BJ (cell line): ENCODE measurements at regions not wholly inside any gene's neighbourhood (a gene's known extent, or its start where the extent isn't known, plus 50 kb on each side); places are given as distances from the start of the nearest gene placed in this dataset.

Experiments used
- CTCF ChIA-PET: fragments of 350-600 bp; formaldehyde crosslinking; extraction: SDS; loops from one replicate; lab custom pipeline; 2021; ENCODE audit warnings: antibody characterized with exemption, inconsistent platforms; lab: Yijun Ruan, JAX
- POLR2A ChIA-PET: fragments of 300-600 bp; sonication (Branson Sonifier 250); formaldehyde crosslinking; extraction: SDS; loops from one replicate; lab custom pipeline; 2021; ENCODE audit warnings: antibody characterized with exemption; lab: Charles Lee
- DNase-seq: peaks from one replicate; pipeline ENCODE4 v3.0.0-alpha.2; 2011; ENCODE audit warnings: low read depth
- H3K27me3 ChIP-seq: 2 replicates; pipeline ENCODE4 v1.6.0; 2011; ENCODE audit warnings: low read length; ENCODE audit not compliant: control insufficient read depth, insufficient read depth
- H3K36me3 ChIP-seq: 2 replicates; pipeline ENCODE4 v1.5.1; 2011; ENCODE audit warnings: low read length; ENCODE audit not compliant: control insufficient read depth, insufficient read depth
- H3K4me3 ChIP-seq: 2 replicates; pipeline ENCODE4 v1.5.1; 2011; ENCODE audit warnings: low read depth, mild to moderate bottlenecking, control low read depth, low read length
- TF ChIP-seq, protein P1 (sequence below): IDR thresholded peaks from 2 replicates; pipeline ENCODE4 v1.5.1; 2011; ENCODE audit warnings: low read depth, mild to moderate bottlenecking, control low read depth, inconsistent platforms, low read length, moderate library complexity; ENCODE audit not compliant: insufficient read depth

GRCh38 chr3:117063930-117064329, 354.4 kb downstream of the TUSC7 start:
- Histone ChIP-seq H3K27me3 (no peaks in the 10 kb centered on the region), H3K4me3 (no peak overlapping the region), H3K36me3 (no peaks in the 10 kb centered on the region)
- DNase-seq: no peak
- POLR2A ChIA-PET: no interaction called here
- CTCF ChIA-PET: no interaction called here
- TF ChIP-seq, protein P1, sequence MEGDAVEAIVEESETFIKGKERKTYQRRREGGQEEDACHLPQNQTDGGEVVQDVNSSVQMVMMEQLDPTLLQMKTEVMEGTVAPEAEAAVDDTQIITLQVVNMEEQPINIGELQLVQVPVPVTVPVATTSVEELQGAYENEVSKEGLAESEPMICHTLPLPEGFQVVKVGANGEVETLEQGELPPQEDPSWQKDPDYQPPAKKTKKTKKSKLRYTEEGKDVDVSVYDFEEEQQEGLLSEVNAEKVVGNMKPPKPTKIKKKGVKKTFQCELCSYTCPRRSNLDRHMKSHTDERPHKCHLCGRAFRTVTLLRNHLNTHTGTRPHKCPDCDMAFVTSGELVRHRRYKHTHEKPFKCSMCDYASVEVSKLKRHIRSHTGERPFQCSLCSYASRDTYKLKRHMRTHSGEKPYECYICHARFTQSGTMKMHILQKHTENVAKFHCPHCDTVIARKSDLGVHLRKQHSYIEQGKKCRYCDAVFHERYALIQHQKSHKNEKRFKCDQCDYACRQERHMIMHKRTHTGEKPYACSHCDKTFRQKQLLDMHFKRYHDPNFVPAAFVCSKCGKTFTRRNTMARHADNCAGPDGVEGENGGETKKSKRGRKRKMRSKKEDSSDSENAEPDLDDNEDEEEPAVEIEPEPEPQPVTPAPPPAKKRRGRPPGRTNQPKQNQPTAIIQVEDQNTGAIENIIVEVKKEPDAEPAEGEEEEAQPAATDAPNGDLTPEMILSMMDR: no peak

GRCh38 chr3:117068301-117068700, 358.7 kb downstream of the TUSC7 start:
- ChIA-PET POLR2A (no interaction called here), CTCF (interaction anchor here (1.1 kb wide), 1 partner anchor 13 kb away, joined by 4 read pairs; no protein-coding TSS in a partner anchor)
- TF ChIP-seq, protein P1: no peak

GRCh38 chr3:117074826-117075225, 365.2 kb downstream of the TUSC7 start:
- TF ChIP-seq, protein P1: no peak
- Histone ChIP-seq H3K36me3 (no peaks in the 10 kb centered on the region), H3K27me3 (no peaks in the 10 kb centered on the region), H3K4me3 (no peak overlapping the region)
- ChIA-PET CTCF (no interaction called here), POLR2A (no interaction called here)
- no peak for DNase-seq

More at GRCh38 chr3:117068301-117068700, 358.7 kb downstream of the TUSC7 start:
- no peak for DNase-seq
- Histone ChIP-seq H3K4me3 (no peak overlapping the region), H3K27me3 (no peaks in the 10 kb centered on the region), H3K36me3 (no peaks in the 10 kb centered on the region)

GRCh38 chr3:117079997-117080396, 370.4 kb downstream of the TUSC7 start:
- TF ChIP-seq, protein P1: no peak
- no peak overlapping the region for H3K4me3 ChIP-seq
- peaks cover 1% of the 10 kb centered on the region; the same call in 1 of the 2 replicates for H3K27me3 ChIP-seq
- CTCF ChIA-PET: no interaction called here
- H3K36me3 ChIP-seq: no peaks in the 10 kb centered on the region
- POLR2A ChIA-PET: no interaction called here
- DNase-seq: no peak

GRCh38 chr3:117080872-117081271, 371.3 kb downstream of the TUSC7 start:
- no peaks in the 10 kb centered on the region for H3K36me3 ChIP-seq
- TF ChIP-seq, protein P1: no peak
- H3K27me3 ChIP-seq: peaks cover 1% of the 10 kb centered on the region; the same call in 1 of the 2 replicates
- DNase-seq: no peak
- CTCF ChIA-PET: interaction anchor here (0.8 to 1.2 kb wide), 2 partner anchors 12 to 98 kb away, joined by 3 to 4 read pairs; no protein-coding TSS in a partner anchor
- POLR2A ChIA-PET: no interaction called here
- H3K4me3 ChIP-seq: no peak overlapping the region
